ENCODE measurements at regions not wholly inside any gene's neighbourhood (a gene's known extent, or its start where the extent isn't known, plus 50 kb on each side); places are given as distances from the start of the nearest gene placed in this dataset.

GRCh38 chr1:78424720-78425119, 66.1 kb upstream of the PTGFR start:
- TF ChIP-seq CTCF (IDR thresholded peaks at IDR 0.05) (no peak), POLR2A (IDR thresholded peaks at IDR 0.05) (no peak)

Measured in adrenal gland (tissue), 5 donors.